ENCODE measurements at regions not wholly inside any gene's neighbourhood (a gene's known extent, or its start where the extent isn't known, plus 50 kb on each side); places are given as distances from the start of the nearest gene placed in this dataset.

GRCh38 chr4:10753336-10753735 lies 68.8 kb upstream of the CLNK start:
- TF ChIP-seq POLR2A (IDR thresholded peaks at IDR 0.05; ENCODE audit: low read depth) = no peak
- TF ChIP-seq, protein P1, sequence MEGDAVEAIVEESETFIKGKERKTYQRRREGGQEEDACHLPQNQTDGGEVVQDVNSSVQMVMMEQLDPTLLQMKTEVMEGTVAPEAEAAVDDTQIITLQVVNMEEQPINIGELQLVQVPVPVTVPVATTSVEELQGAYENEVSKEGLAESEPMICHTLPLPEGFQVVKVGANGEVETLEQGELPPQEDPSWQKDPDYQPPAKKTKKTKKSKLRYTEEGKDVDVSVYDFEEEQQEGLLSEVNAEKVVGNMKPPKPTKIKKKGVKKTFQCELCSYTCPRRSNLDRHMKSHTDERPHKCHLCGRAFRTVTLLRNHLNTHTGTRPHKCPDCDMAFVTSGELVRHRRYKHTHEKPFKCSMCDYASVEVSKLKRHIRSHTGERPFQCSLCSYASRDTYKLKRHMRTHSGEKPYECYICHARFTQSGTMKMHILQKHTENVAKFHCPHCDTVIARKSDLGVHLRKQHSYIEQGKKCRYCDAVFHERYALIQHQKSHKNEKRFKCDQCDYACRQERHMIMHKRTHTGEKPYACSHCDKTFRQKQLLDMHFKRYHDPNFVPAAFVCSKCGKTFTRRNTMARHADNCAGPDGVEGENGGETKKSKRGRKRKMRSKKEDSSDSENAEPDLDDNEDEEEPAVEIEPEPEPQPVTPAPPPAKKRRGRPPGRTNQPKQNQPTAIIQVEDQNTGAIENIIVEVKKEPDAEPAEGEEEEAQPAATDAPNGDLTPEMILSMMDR (IDR thresholded peaks at IDR 0.05) = no peak
- TF ChIP-seq EP300 (IDR thresholded peaks at IDR 0.05) = no peak
- TF ChIP-seq POLR2AphosphoS5 (IDR thresholded peaks at IDR 0.05) = no peak
